Activated CD8-positive, alpha-beta T cell treated with anti-CD3 and anti-CD28 coated beads for 36 hours (primary cell): ENCODE measurements at regions not wholly inside any gene's neighbourhood (a gene's known extent, or its start where the extent isn't known, plus 50 kb on each side); places are given as distances from the start of the nearest gene placed in this dataset.

ENCODE experiments used
- ATAC-seq: fragments of 200-7000 bp; cut with Tn5 transposase; one replicate; pipeline ENCODE4 v1.10.0; 2021; ENCODE audit warnings: mild to moderate bottlenecking, moderate library complexity
- CTCF ChIA-PET: fragments of 350-600 bp; sonication (Branson Sonifier 250); formaldehyde crosslinking; loops from one replicate; lab custom pipeline; 2021; ENCODE audit warnings: antibody characterized with exemption; lab: Charles Lee
- POLR2A ChIA-PET: fragments of 350-600 bp; sonication (Branson Sonifier 250); formaldehyde crosslinking; loops from one replicate; lab custom pipeline; 2021; ENCODE audit warnings: antibody characterized with exemption; lab: Charles Lee
- DNase-seq: peaks from one replicate; pipeline ENCODE4 v3.0.0-alpha.2; 2020
- H3K27ac Mint-ChIP-seq: one replicate; pipeline ENCODE4 v1.8.0; 2021; ENCODE audit warnings: mild to moderate bottlenecking, mixed read lengths
- H3K27me3 Mint-ChIP-seq: one replicate; pipeline ENCODE4 v1.8.0; 2021; ENCODE audit warnings: mixed read lengths
- H3K36me3 Mint-ChIP-seq: one replicate; pipeline ENCODE4 v1.8.0; 2021; ENCODE audit warnings: low read depth, mixed read lengths
- H3K4me1 Mint-ChIP-seq: one replicate; pipeline ENCODE4 v1.8.0; 2021; ENCODE audit warnings: low read depth, mixed read lengths
- H3K4me3 Mint-ChIP-seq: one replicate; pipeline ENCODE4 v1.8.0; 2021; ENCODE audit warnings: mild to moderate bottlenecking, moderate library complexity, mixed read lengths
- H3K9me3 Mint-ChIP-seq: one replicate; pipeline ENCODE4 v1.8.0; 2021; ENCODE audit warnings: mixed read lengths
- CTCF ChIP-seq: fragments of 200-600 bp; IDR thresholded peaks from one replicate; pipeline ENCODE4 v1.8.0; 2022; ENCODE audit warnings: antibody characterized with exemption, mild to moderate bottlenecking
- intact Hi-C: fragments of 100-400 bp; cut with micrococcal nuclease; formaldehyde crosslinking; loops from one replicate; pipeline ENCODE4 v1.10.0; 2022

GRCh38 chrX:87078231-87078630 is 439.4 kb upstream of the KLHL4 start:
- Mint-ChIP-seq H3K4me3 (no peak overlapping the region), H3K4me1 (no peaks in the 10 kb centered on the region), H3K36me3 (no peaks in the 10 kb centered on the region), H3K27ac (no peak overlapping the region), H3K9me3 (no peaks in the 10 kb centered on the region), H3K27me3 (no peaks in the 10 kb centered on the region)
- ATAC-seq (no peak), DNase-seq (no peak)
- no peak for TF ChIP-seq CTCF
- intact Hi-C loops: no loop called here
- ChIA-PET POLR2A (no interaction called here), CTCF (no interaction called here)

- ChIA-PET CTCF (no interaction called here), POLR2A (no interaction called here)
- H3K27ac Mint-ChIP-seq: no peak overlapping the region
- intact Hi-C loops: no loop called here
- no peaks in the 10 kb centered on the region for H3K4me1 Mint-ChIP-seq
- TF ChIP-seq CTCF: no peak
- H3K4me3 Mint-ChIP-seq: no peak overlapping the region
- H3K36me3 Mint-ChIP-seq: no peaks in the 10 kb centered on the region
- ATAC-seq: no peak
- no peak for DNase-seq
- H3K9me3 Mint-ChIP-seq: no peaks in the 10 kb centered on the region
- H3K27me3 Mint-ChIP-seq: no peaks in the 10 kb centered on the region
These were observed 419.1 kb upstream of the KLHL4 start for GRCh38 chrX:87098477-87098876.

- Mint-ChIP-seq H3K36me3 (no peaks in the 10 kb centered on the region), H3K4me3 (no peak overlapping the region), H3K27me3 (no peaks in the 10 kb centered on the region), H3K9me3 (no peaks in the 10 kb centered on the region), H3K27ac (no peak overlapping the region), H3K4me1 (no peaks in the 10 kb centered on the region)
- no peak for DNase-seq
- ChIA-PET CTCF (no interaction called here), POLR2A (no interaction called here)
- intact Hi-C loops: no loop called here
- TF ChIP-seq CTCF: no peak
- no peak for ATAC-seq
These were observed 412.5 kb upstream of the KLHL4 start for GRCh38 chrX:87105131-87105530.

- DNase-seq (no peak), ATAC-seq (no peak)
- no peak overlapping the region for H3K4me3 Mint-ChIP-seq
- CTCF ChIA-PET: no interaction called here
- H3K27me3 Mint-ChIP-seq: no peaks in the 10 kb centered on the region
- H3K36me3 Mint-ChIP-seq: no peaks in the 10 kb centered on the region
- H3K27ac Mint-ChIP-seq: no peak overlapping the region
- H3K9me3 Mint-ChIP-seq: no peaks in the 10 kb centered on the region
- POLR2A ChIA-PET: no interaction called here
- intact Hi-C loops: no loop called here
- TF ChIP-seq CTCF: no peak
- H3K4me1 Mint-ChIP-seq: no peaks in the 10 kb centered on the region
These were observed 407.5 kb upstream of the KLHL4 start for GRCh38 chrX:87110142-87110541.

- POLR2A ChIA-PET: no interaction called here
- Mint-ChIP-seq H3K27me3 (no peaks in the 10 kb centered on the region), H3K4me1 (no peaks in the 10 kb centered on the region), H3K9me3 (no peaks in the 10 kb centered on the region), H3K4me3 (no peak overlapping the region), H3K36me3 (no peaks in the 10 kb centered on the region), H3K27ac (no peak overlapping the region)
- ATAC-seq (no peak), DNase-seq (no peak)
- intact Hi-C loops: no loop called here
- CTCF ChIA-PET: no interaction called here
- no peak for TF ChIP-seq CTCF
These were observed 376.7 kb upstream of the KLHL4 start for GRCh38 chrX:87140800-87141483.
